ENCODE measurements at regions not wholly inside any gene's neighbourhood (a gene's known extent, or its start where the extent isn't known, plus 50 kb on each side); places are given as distances from the start of the nearest gene placed in this dataset.

DNA sequence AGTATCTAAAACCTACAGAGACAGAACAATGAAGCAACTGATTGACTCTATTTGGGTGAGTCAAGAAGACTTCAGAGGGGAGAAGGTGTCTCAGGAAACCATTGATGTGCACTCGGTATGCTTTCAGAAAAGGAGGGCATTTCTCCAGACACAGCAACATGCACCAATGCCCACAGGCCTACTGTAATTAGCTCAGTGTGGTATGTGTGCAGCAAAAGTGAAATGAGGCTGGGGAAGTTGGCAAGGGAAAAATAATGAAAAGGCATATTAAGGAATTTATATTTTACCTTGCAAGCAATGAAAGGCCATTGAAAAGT is 158.4 kb upstream of the GRIP1 start:
- no peak overlapping the region for H4K91ac ChIP-seq (ENCODE audit: low read depth, low read length, poor library complexity)
- no peak overlapping the region for H3K23ac ChIP-seq (ENCODE audit: low read depth, low read length, poor library complexity)
- H2BK12ac ChIP-seq (ENCODE audit: low read length): no peak overlapping the region
- no peaks in the 10 kb centered on the region for H3K27me3 ChIP-seq (ENCODE audit: control insufficient read depth in 3 of 3, insufficient read depth in 3 of 3, low read depth in 1 of 3, low read length in 3 of 3)
- no peak overlapping the region for H3K14ac ChIP-seq (ENCODE audit: low read length)
- H3K9me3 ChIP-seq (replicated peaks in 1 of 2; ENCODE audit: control insufficient read depth in 2 of 2, insufficient read depth in 1 of 2, low read depth in 1 of 2, low read length in 2 of 2): no peaks in the 10 kb centered on the region
- no peak overlapping the region for H3K27ac ChIP-seq (replicated peaks; ENCODE audit: low read length)
- no peak for DNase-seq (ENCODE audit: low spot score)
- H2AFZ ChIP-seq (ENCODE audit: low read length): no peak overlapping the region
- no peak overlapping the region for H2AK5ac ChIP-seq (ENCODE audit: low read depth, low read length)
- no peak overlapping the region for H4K8ac ChIP-seq (ENCODE audit: low read depth, low read length)
- no peak overlapping the region for H3K4ac ChIP-seq (ENCODE audit: low read length)
- no peak overlapping the region for H2BK120ac ChIP-seq (ENCODE audit: low read depth, low read length)
- no peak overlapping the region for H2BK5ac ChIP-seq (ENCODE audit: low read length)
- no peak overlapping the region for H3K4me2 ChIP-seq (ENCODE audit: insufficient read depth, low read length, poor library complexity, severe bottlenecking)
- peaks cover 2 to 8% of the 10 kb centered on the region in 2 donors for H3K4me1 ChIP-seq (ENCODE audit: control insufficient read depth in 2 of 2, insufficient read depth in 1 of 2, low read depth in 1 of 2, low read length in 2 of 2)
- H3K9ac ChIP-seq (ENCODE audit: low read depth, low read length, poor library complexity): no peak overlapping the region
- H3K36me3 ChIP-seq (replicated peaks in 1 of 2; ENCODE audit: control insufficient read depth in 2 of 2, insufficient read depth in 2 of 2, low read length in 2 of 2): no peaks in the 10 kb centered on the region
- H3K79me1 ChIP-seq (ENCODE audit: low read depth, low read length): no peaks in the 10 kb centered on the region
- H2BK15ac ChIP-seq (ENCODE audit: low read length): no peak overlapping the region
- no peak overlapping the region for H3K4me3 ChIP-seq (ENCODE audit: low read length in 2 of 2)
- no peak overlapping the region for H3K18ac ChIP-seq (ENCODE audit: low read length)
- WGBS, 2 donors (ENCODE audit: extremely low coverage in 2 of 2, insufficient read length in 2 of 2, insufficient replicate concordance in 1 of 2): no CpG with 5 or more reads among the region's 1 CpG

DNA sequence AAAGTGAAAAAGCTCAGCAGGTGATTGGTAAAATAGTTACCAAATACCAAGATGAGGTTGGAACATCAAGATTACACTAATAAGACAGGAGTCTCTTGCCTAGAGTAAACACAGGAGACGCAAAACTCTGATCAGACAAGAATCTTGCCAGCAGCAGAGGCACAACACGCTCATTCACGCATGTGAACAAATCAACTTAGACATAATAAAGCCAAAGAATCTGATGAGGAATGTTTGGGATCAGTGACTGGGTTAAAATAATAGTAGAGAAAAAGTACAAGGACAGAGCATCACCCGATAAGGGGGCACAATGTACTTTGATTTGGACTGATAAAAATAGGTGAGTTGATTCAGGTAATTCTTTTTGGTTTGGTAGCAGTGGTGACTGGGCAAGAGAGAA is 159.5 kb upstream of the GRIP1 start:
- no peak for DNase-seq (ENCODE audit: low spot score)
- Histone ChIP-seq H2BK120ac (ENCODE audit: low read depth, low read length) (no peak overlapping the region), H3K36me3 (replicated peaks in 1 of 2; ENCODE audit: control insufficient read depth in 2 of 2, insufficient read depth in 2 of 2, low read length in 2 of 2) (no peaks in the 10 kb centered on the region), H3K27ac (replicated peaks; ENCODE audit: low read length) (no peak overlapping the region), H4K8ac (ENCODE audit: low read depth, low read length) (no peak overlapping the region), H3K27me3 (ENCODE audit: control insufficient read depth in 3 of 3, insufficient read depth in 3 of 3, low read depth in 1 of 3, low read length in 3 of 3) (no peaks in the 10 kb centered on the region), H3K9ac (ENCODE audit: low read depth, low read length, poor library complexity) (no peak overlapping the region), H2BK15ac (ENCODE audit: low read length) (no peak overlapping the region), H3K18ac (ENCODE audit: low read length) (no peak overlapping the region), H3K4me1 (ENCODE audit: control insufficient read depth in 2 of 2, insufficient read depth in 1 of 2, low read depth in 1 of 2, low read length in 2 of 2) (peaks cover 2 to 8% of the 10 kb centered on the region in 2 donors), H3K23ac (ENCODE audit: low read depth, low read length, poor library complexity) (no peak overlapping the region), H4K91ac (ENCODE audit: low read depth, low read length, poor library complexity) (no peak overlapping the region), H2AFZ (ENCODE audit: low read length) (no peak overlapping the region), H3K4ac (ENCODE audit: low read length) (no peak overlapping the region), H3K4me3 (ENCODE audit: low read length in 2 of 2) (no peak overlapping the region), H3K9me3 (replicated peaks in 1 of 2; ENCODE audit: control insufficient read depth in 2 of 2, insufficient read depth in 1 of 2, low read depth in 1 of 2, low read length in 2 of 2) (no peaks in the 10 kb centered on the region), H2AK5ac (ENCODE audit: low read depth, low read length) (no peak overlapping the region), H2BK5ac (ENCODE audit: low read length) (no peak overlapping the region), H3K79me1 (ENCODE audit: low read depth, low read length) (no peaks in the 10 kb centered on the region), H3K4me2 (ENCODE audit: insufficient read depth, low read length, poor library complexity, severe bottlenecking) (no peak overlapping the region), H3K14ac (ENCODE audit: low read length) (no peak overlapping the region), H2BK12ac (ENCODE audit: low read length) (no peak overlapping the region)
- no CpG with 5 or more reads among the region's 4 CpGs for WGBS, 2 donors (ENCODE audit: extremely low coverage in 2 of 2, insufficient read length in 2 of 2, insufficient replicate concordance in 1 of 2)

- H3K18ac ChIP-seq (ENCODE audit: low read length): no peak overlapping the region
- no peaks in the 10 kb centered on the region for H3K79me1 ChIP-seq (ENCODE audit: low read depth, low read length)
- H2AK5ac ChIP-seq (ENCODE audit: low read depth, low read length): no peak overlapping the region
- H3K4ac ChIP-seq (ENCODE audit: low read length): no peak overlapping the region
- H3K36me3 ChIP-seq (replicated peaks in 1 of 2; ENCODE audit: control insufficient read depth in 2 of 2, insufficient read depth in 2 of 2, low read length in 2 of 2): no peaks in the 10 kb centered on the region
- no peak overlapping the region for H3K23ac ChIP-seq (ENCODE audit: low read depth, low read length, poor library complexity)
- no peaks in the 10 kb centered on the region for H3K9me3 ChIP-seq (replicated peaks in 1 of 2; ENCODE audit: control insufficient read depth in 2 of 2, insufficient read depth in 1 of 2, low read depth in 1 of 2, low read length in 2 of 2)
- no peak overlapping the region for H2BK120ac ChIP-seq (ENCODE audit: low read depth, low read length)
- H4K91ac ChIP-seq (ENCODE audit: low read depth, low read length, poor library complexity): no peak overlapping the region
- H3K4me1 ChIP-seq (ENCODE audit: control insufficient read depth in 2 of 2, insufficient read depth in 1 of 2, low read depth in 1 of 2, low read length in 2 of 2): no peaks in the 10 kb centered on the region
- H3K27me3 ChIP-seq (ENCODE audit: control insufficient read depth in 3 of 3, insufficient read depth in 3 of 3, low read depth in 1 of 3, low read length in 3 of 3): no peaks in the 10 kb centered on the region
- no peak overlapping the region for H3K4me2 ChIP-seq (ENCODE audit: insufficient read depth, low read length, poor library complexity, severe bottlenecking)
- H3K27ac ChIP-seq (replicated peaks; ENCODE audit: low read length): no peak overlapping the region
- H3K9ac ChIP-seq (ENCODE audit: low read depth, low read length, poor library complexity): no peak overlapping the region
- no peak overlapping the region for H3K14ac ChIP-seq (ENCODE audit: low read length)
- WGBS, 2 donors (ENCODE audit: extremely low coverage in 2 of 2, insufficient read length in 2 of 2, insufficient replicate concordance in 1 of 2): no CpG with 5 or more reads among the region's 2 CpGs
- H3K4me3 ChIP-seq (ENCODE audit: low read length in 2 of 2): no peak overlapping the region
- no peak overlapping the region for H4K8ac ChIP-seq (ENCODE audit: low read depth, low read length)
- no peak overlapping the region for H2BK15ac ChIP-seq (ENCODE audit: low read length)
- no peak overlapping the region for H2BK12ac ChIP-seq (ENCODE audit: low read length)
- no peak for DNase-seq (ENCODE audit: low spot score)
- H2BK5ac ChIP-seq (ENCODE audit: low read length): no peak overlapping the region
- H2AFZ ChIP-seq (ENCODE audit: low read length): no peak overlapping the region
These were observed 170.1 kb upstream of the GRIP1 start for GRCh38 chr12:66848967-66849366.

GRCh38 chr12:66851134-66851533 is 172.3 kb upstream of the GRIP1 start:
- Histone ChIP-seq H3K79me1 (ENCODE audit: low read depth, low read length) (no peaks in the 10 kb centered on the region), H4K8ac (ENCODE audit: low read depth, low read length) (no peak overlapping the region), H3K36me3 (replicated peaks in 1 of 2; ENCODE audit: control insufficient read depth in 2 of 2, insufficient read depth in 2 of 2, low read length in 2 of 2) (no peaks in the 10 kb centered on the region), H2BK15ac (ENCODE audit: low read length) (no peak overlapping the region), H2BK12ac (ENCODE audit: low read length) (no peak overlapping the region), H3K4me1 (ENCODE audit: control insufficient read depth in 2 of 2, insufficient read depth in 1 of 2, low read depth in 1 of 2, low read length in 2 of 2) (no peaks in the 10 kb centered on the region), H3K9me3 (replicated peaks in 1 of 2; ENCODE audit: control insufficient read depth in 2 of 2, insufficient read depth in 1 of 2, low read depth in 1 of 2, low read length in 2 of 2) (no peaks in the 10 kb centered on the region), H3K27me3 (ENCODE audit: control insufficient read depth in 3 of 3, insufficient read depth in 3 of 3, low read depth in 1 of 3, low read length in 3 of 3) (no peaks in the 10 kb centered on the region), H3K23ac (ENCODE audit: low read depth, low read length, poor library complexity) (no peak overlapping the region), H2BK120ac (ENCODE audit: low read depth, low read length) (no peak overlapping the region), H3K27ac (replicated peaks; ENCODE audit: low read length) (no peak overlapping the region), H2AK5ac (ENCODE audit: low read depth, low read length) (no peak overlapping the region), H2AFZ (ENCODE audit: low read length) (no peak overlapping the region), H3K4me3 (ENCODE audit: low read length in 2 of 2) (no peak overlapping the region), H3K9ac (ENCODE audit: low read depth, low read length, poor library complexity) (no peak overlapping the region), H3K4me2 (ENCODE audit: insufficient read depth, low read length, poor library complexity, severe bottlenecking) (no peak overlapping the region), H3K18ac (ENCODE audit: low read length) (no peak overlapping the region), H3K4ac (ENCODE audit: low read length) (no peak overlapping the region), H2BK5ac (ENCODE audit: low read length) (no peak overlapping the region), H3K14ac (ENCODE audit: low read length) (no peak overlapping the region), H4K91ac (ENCODE audit: low read depth, low read length, poor library complexity) (no peak overlapping the region)
- no peak for DNase-seq (ENCODE audit: low spot score)
- WGBS, 2 donors (ENCODE audit: extremely low coverage in 2 of 2, insufficient read length in 2 of 2, insufficient replicate concordance in 1 of 2): no CpG with 5 or more reads among the region's 5 CpGs

All from neuronal stem cell (in vitro differentiated cells).